ENCODE measurements at regions not wholly inside any gene's neighbourhood (a gene's known extent, or its start where the extent isn't known, plus 50 kb on each side); places are given as distances from the start of the nearest gene placed in this dataset.

DNA sequence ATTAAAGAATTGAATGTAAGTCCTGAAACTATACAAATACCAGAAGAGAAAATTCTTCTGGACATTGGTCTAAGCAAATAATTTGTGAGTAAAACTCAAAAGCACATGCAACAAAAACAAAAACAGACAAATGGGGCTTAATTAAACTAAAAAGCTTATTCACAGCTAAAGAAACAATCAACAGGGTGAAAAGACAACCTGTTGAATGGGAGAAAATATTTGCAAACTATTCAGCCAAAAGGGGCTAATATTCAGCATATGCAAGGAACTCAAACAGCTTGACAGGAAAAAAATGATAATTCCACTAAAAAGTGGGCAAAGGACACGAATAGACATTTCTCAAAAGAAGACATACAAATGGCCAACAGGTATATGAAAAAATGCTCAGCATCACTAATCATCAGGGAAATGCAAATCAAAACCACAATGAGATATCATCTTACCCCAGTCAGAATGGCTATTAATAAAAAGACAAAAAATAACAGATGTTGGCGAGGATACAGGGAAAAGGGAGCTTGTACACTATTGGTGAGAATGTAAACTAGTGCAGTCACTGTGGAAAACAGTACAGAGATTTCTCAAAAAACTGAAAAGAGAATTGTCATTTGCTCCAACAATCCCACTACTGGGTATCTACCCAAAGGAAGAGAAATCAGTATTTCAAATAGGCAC, 177.5 kb upstream of the RTL1 start:
- no peak for FAIRE-seq
- POLR2A ChIA-PET: no interaction called here
- BruUV-seq (replicated peaks): no TSS peak

More for the DNA sequence above, 177.5 kb upstream of the RTL1 start:
- TF ChIP-seq FOS (IDR thresholded peaks at IDR 0.05; ENCODE audit: borderline replicate concordance, insufficient read depth, low read length) (no peak), EZH2 (IDR thresholded peaks at IDR 0.05; ENCODE audit: borderline replicate concordance, low read depth, low read length, severe bottlenecking) (no peak), MYC (IDR thresholded peaks at IDR 0.05; ENCODE audit: low read depth, low read length) (no peak), POLR2AphosphoS5 (IDR thresholded peaks at IDR 0.05; ENCODE audit: insufficient read depth, low read depth, low read length) (no peak), GATA2 (IDR thresholded peaks at IDR 0.05; ENCODE audit: insufficient read depth, insufficient read length, low read depth, low read length) (no peak), JUN (IDR thresholded peaks at IDR 0.05; ENCODE audit: borderline replicate concordance, insufficient read depth, insufficient read length, low read depth) (no peak)
- TF ChIP-seq, protein P1, sequence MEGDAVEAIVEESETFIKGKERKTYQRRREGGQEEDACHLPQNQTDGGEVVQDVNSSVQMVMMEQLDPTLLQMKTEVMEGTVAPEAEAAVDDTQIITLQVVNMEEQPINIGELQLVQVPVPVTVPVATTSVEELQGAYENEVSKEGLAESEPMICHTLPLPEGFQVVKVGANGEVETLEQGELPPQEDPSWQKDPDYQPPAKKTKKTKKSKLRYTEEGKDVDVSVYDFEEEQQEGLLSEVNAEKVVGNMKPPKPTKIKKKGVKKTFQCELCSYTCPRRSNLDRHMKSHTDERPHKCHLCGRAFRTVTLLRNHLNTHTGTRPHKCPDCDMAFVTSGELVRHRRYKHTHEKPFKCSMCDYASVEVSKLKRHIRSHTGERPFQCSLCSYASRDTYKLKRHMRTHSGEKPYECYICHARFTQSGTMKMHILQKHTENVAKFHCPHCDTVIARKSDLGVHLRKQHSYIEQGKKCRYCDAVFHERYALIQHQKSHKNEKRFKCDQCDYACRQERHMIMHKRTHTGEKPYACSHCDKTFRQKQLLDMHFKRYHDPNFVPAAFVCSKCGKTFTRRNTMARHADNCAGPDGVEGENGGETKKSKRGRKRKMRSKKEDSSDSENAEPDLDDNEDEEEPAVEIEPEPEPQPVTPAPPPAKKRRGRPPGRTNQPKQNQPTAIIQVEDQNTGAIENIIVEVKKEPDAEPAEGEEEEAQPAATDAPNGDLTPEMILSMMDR (IDR thresholded peaks at IDR 0.05; ENCODE audit: extremely low read depth in 1 of 2, insufficient read depth in 1 of 2, low read depth in 1 of 2, low read length in 2 of 2): no peak
- Histone ChIP-seq H3K27ac (ENCODE audit: insufficient read depth, low read depth, low read length) (no peak overlapping the region), H3K36me3 (ENCODE audit: control insufficient read depth in 2 of 2, extremely low read depth in 1 of 2, insufficient read depth in 2 of 2, low read length in 2 of 2) (no peaks in the 10 kb centered on the region), H3K9me1 (replicated peaks; ENCODE audit: control insufficient read depth, extremely low read depth, insufficient read depth, low read length) (no peaks in the 10 kb centered on the region), H3K4me1 (ENCODE audit: control insufficient read depth, extremely low read depth, insufficient read depth, low read length) (peaks cover 13% of the 10 kb centered on the region), H3K9ac (replicated peaks; ENCODE audit: extremely low read depth, insufficient read depth, low read length) (no peak overlapping the region), H3K27me3 (ENCODE audit: control insufficient read depth in 2 of 2, insufficient read depth in 2 of 2, low read length in 2 of 2) (no peaks in the 10 kb centered on the region), H3K4me3 (replicated peaks in 1 of 3; ENCODE audit: insufficient read depth in 1 of 3, low read depth in 1 of 3, low read length in 3 of 3) (no peak overlapping the region), H2AFZ (ENCODE audit: low read depth, low read length) (no peak overlapping the region), H3K79me2 (ENCODE audit: control insufficient read depth, insufficient read depth, low read length) (no peaks in the 10 kb centered on the region), H3K4me2 (ENCODE audit: insufficient read depth, low read length) (no peak overlapping the region), H3K9me3 (replicated peaks; ENCODE audit: control insufficient read depth, insufficient read depth, low read length) (no peaks in the 10 kb centered on the region), H4K20me1 (replicated peaks; ENCODE audit: control insufficient read depth, extremely low read depth, insufficient read depth, low read length) (no peaks in the 10 kb centered on the region)
- intact Hi-C loops (cut with micrococcal nuclease): no loop called here
- CTCF ChIA-PET: interaction anchor here (1.4 kb wide), 1 partner anchor 8 kb away, joined by 5 read pairs; no protein-coding TSS in a partner anchor
- DNase-seq (ENCODE audit: low read depth, low spot score): no peak
- dilution Hi-C loops (cut with MboI; ENCODE audit: extremely low pct_ligation_motif_present, low sequenced_read_pairs): no loop called here

Data from endothelial cell of umbilical vein (primary cell).